PC-9 (cell line): ENCODE measurements at regions not wholly inside any gene's neighbourhood (a gene's known extent, or its start where the extent isn't known, plus 50 kb on each side); places are given as distances from the start of the nearest gene placed in this dataset.

ENCODE experiments used
- CTCF ChIP-seq: fragments of 200-600 bp; sonication (generic); conservative IDR thresholded peaks from 2 replicates; pipeline ENCODE4 v1.6.1; 2017; ENCODE audit warnings: mixed run types, antibody characterized with exemption, mild to moderate bottlenecking, moderate library complexity
- EZH2 ChIP-seq: fragments of 200-600 bp; sonication (generic); IDR thresholded peaks from 2 replicates; pipeline ENCODE4 v1.8.0; 2017; ENCODE audit warnings: antibody characterized with exemption, low read depth

- TF ChIP-seq CTCF: no peak
- no peak for TF ChIP-seq EZH2
Observed at GRCh38 chr7:35565927-35566326, 129.0 kb downstream of the HERPUD2 start.
